Upper lobe of left lung (tissue), 4 donors: ENCODE measurements at regions not wholly inside any gene's neighbourhood (a gene's known extent, or its start where the extent isn't known, plus 50 kb on each side); places are given as distances from the start of the nearest gene placed in this dataset.
"Not testable (repeated sequence)": the region's sequence is repeated elsewhere in the genome, so short reads cannot be mapped to it uniquely, and the experiment has no call there.

Experiments
- CTCF ChIP-seq, 6 experiments: fragments of 450-650 bp in 4 of 6; fragments of 200-600 bp in 2 of 6; sonication (generic) in 2 of 6; IDR thresholded peaks; one replicate each; pipeline ENCODE4 v1.5.1; 2016 to 2019; ENCODE audit warnings: antibody characterized with exemption in 6 of 6
- EP300 ChIP-seq, 4 donors: sonication (generic); formaldehyde crosslinking; IDR thresholded peaks; one replicate each; pipeline ENCODE4 v1.5.1; 2017; ENCODE audit warnings: antibody characterized with exemption in 4 of 4, control low read depth in 2 of 4
- POLR2A ChIP-seq, 4 donors: fragments of 450-650 bp; IDR thresholded peaks; one replicate each; pipeline ENCODE4 v1.5.1; 2016 to 2017; ENCODE audit warnings: antibody characterized with exemption in 4 of 4, mild to moderate bottlenecking in 2 of 4

GRCh38 chr12:108421082-108421481, 82.0 kb upstream of the CMKLR1 start:
- not testable (repeated sequence) for TF ChIP-seq CTCF, POLR2A, EP300 (IDR thresholded peaks at IDR 0.05)
